ENCODE measurements at regions not wholly inside any gene's neighbourhood (a gene's known extent, or its start where the extent isn't known, plus 50 kb on each side); places are given as distances from the start of the nearest gene placed in this dataset.
A peak's percentile ranks its signal among the peaks of the same experiment; 100 is the strongest.

GRCh38 chr16:59179446-59180082 lies 445.4 kb upstream of the GOT2 start:
- peak; percentile 35 for DNase-seq (ENCODE audit: low read depth)

GRCh38 chr16:59173408-59173831 lies 439.3 kb upstream of the GOT2 start:
- no peak for DNase-seq (ENCODE audit: low read depth)

- no peak for DNase-seq (ENCODE audit: low read depth)
These were observed 436.1 kb upstream of the GOT2 start for GRCh38 chr16:59170099-59170712.

- no peak for DNase-seq (ENCODE audit: low read depth)
These were observed 435.1 kb upstream of the GOT2 start for GRCh38 chr16:59169168-59169567.

GRCh38 chr16:59168461-59169114 lies 434.5 kb upstream of the GOT2 start:
- DNase-seq (ENCODE audit: low read depth) = no peak

GRCh38 chr16:59164461-59164860 lies 430.3 kb upstream of the GOT2 start:
- peak; percentile 7 for DNase-seq (ENCODE audit: low read depth)

GRCh38 chr16:59163371-59164055 lies 429.4 kb upstream of the GOT2 start:
- no peak for DNase-seq (ENCODE audit: low read depth)

- DNase-seq (ENCODE audit: low read depth) = no peak
These were observed 427.6 kb upstream of the GOT2 start for GRCh38 chr16:59161679-59162078.

GRCh38 chr16:59154295-59154694 lies 420.2 kb upstream of the GOT2 start:
- DNase-seq (ENCODE audit: low read depth) = no peak

GRCh38 chr16:59148769-59149155 lies 414.6 kb upstream of the GOT2 start:
- DNase-seq (ENCODE audit: low read depth) = peak; percentile 63

- no peak for DNase-seq (ENCODE audit: low read depth)
These were observed 414.1 kb upstream of the GOT2 start for GRCh38 chr16:59148056-59148768.

GRCh38 chr16:59146140-59146539 lies 412.0 kb upstream of the GOT2 start:
- DNase-seq (ENCODE audit: low read depth) = no peak

- DNase-seq (ENCODE audit: low read depth) = no peak
These were observed 410.7 kb upstream of the GOT2 start for GRCh38 chr16:59144841-59145240.

GRCh38 chr16:59144326-59144725 lies 410.2 kb upstream of the GOT2 start:
- no peak for DNase-seq (ENCODE audit: low read depth)

GRCh38 chr16:59126486-59126885 lies 392.4 kb upstream of the GOT2 start:
- DNase-seq (ENCODE audit: low read depth) = peak; percentile 52

- DNase-seq (ENCODE audit: low read depth) = no peak
These were observed 389.9 kb upstream of the GOT2 start for GRCh38 chr16:59124056-59124455.

GRCh38 chr16:59123479-59123878 lies 389.4 kb upstream of the GOT2 start:
- no peak for DNase-seq (ENCODE audit: low read depth)

- DNase-seq (ENCODE audit: low read depth) = no peak
These were observed 388.1 kb upstream of the GOT2 start for GRCh38 chr16:59122262-59122537.

- DNase-seq (ENCODE audit: low read depth) = no peak
These were observed 387.5 kb upstream of the GOT2 start for GRCh38 chr16:59121411-59122261.

- no peak for DNase-seq (ENCODE audit: low read depth)
These were observed 382.6 kb upstream of the GOT2 start for GRCh38 chr16:59116744-59117143.

GRCh38 chr16:59114790-59115189 lies 380.7 kb upstream of the GOT2 start:
- no peak for DNase-seq (ENCODE audit: low read depth)

All from M059J (cell line).